Vagina (tissue), 2 donors: ENCODE measurements at regions not wholly inside any gene's neighbourhood (a gene's known extent, or its start where the extent isn't known, plus 50 kb on each side); places are given as distances from the start of the nearest gene placed in this dataset.

Experiments used
- CTCF ChIP-seq, 3 experiments: fragments of 450-650 bp in 2 of 3; fragments of 200-600 bp in 1 of 3; sonication (generic) in 1 of 3; IDR thresholded peaks; one replicate each; pipeline ENCODE4 v1.5.1; 2017 to 2019; ENCODE audit warnings: antibody characterized with exemption in 3 of 3, mild to moderate bottlenecking in 2 of 3, moderate library complexity in 2 of 3
- POLR2A ChIP-seq, 2 donors: fragments of 450-650 bp; IDR thresholded peaks; one replicate each; pipeline ENCODE4 v1.6.1; 2017; ENCODE audit warnings: antibody characterized with exemption in 2 of 2, mild to moderate bottlenecking in 2 of 2, moderate library complexity in 2 of 2
- POLR2AphosphoS5 ChIP-seq, 2 donors: sonication (generic); formaldehyde crosslinking; IDR thresholded peaks; one replicate each; pipeline ENCODE4 v1.9.0; 2017; ENCODE audit warnings: antibody characterized with exemption in 2 of 2, mild to moderate bottlenecking in 2 of 2, low read depth in 1 of 2; ENCODE audit not compliant: insufficient read depth in 1 of 2

- no peak for TF ChIP-seq POLR2AphosphoS5 (IDR thresholded peaks at IDR 0.05; ENCODE audit: insufficient read depth in 1 of 2, low read depth in 1 of 2)
- no peak for TF ChIP-seq CTCF (IDR thresholded peaks at IDR 0.05)
- TF ChIP-seq POLR2A (IDR thresholded peaks at IDR 0.05), result no peak
These were observed 84.9 kb upstream of the TBL1X start for GRCh38 chrX:9379697-9380551.
